ENCODE measurements at regions not wholly inside any gene's neighbourhood (a gene's known extent, or its start where the extent isn't known, plus 50 kb on each side); places are given as distances from the start of the nearest gene placed in this dataset.
A peak's percentile ranks its signal among the peaks of the same experiment; 100 is the strongest.
"Not testable (repeated sequence)": the region's sequence is repeated elsewhere in the genome, so short reads cannot be mapped to it uniquely, and the experiment has no call there.

- DNase-seq: no peak
These were observed 380.5 kb downstream of the SLCO4C1 start for GRCh38 chr5:101915554-101915953.

- DNase-seq: no peak
These were observed 391.3 kb downstream of the SLCO4C1 start for GRCh38 chr5:101904736-101905135.

DNA sequence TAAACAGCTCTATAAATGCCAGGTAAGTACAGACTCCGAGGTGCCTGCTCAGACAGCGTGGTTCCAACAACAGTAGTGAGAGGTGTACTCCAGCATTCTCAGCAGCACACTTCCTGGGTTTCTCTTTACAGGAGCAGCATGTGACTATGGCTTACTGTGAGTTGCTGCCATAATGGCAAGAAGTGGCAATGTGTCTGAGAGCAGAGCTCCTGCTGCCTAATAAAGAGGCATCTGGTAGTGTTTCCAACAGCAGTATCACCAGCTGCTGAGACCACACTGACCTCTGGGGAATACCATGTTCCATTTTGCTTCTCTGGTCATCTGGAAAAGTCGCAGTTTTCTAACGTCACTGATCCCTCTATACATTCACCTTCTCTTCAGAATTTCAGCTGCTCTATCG lies 398.2 kb downstream of the SLCO4C1 start:
- DNase-seq: peak; percentile 82

DNA sequence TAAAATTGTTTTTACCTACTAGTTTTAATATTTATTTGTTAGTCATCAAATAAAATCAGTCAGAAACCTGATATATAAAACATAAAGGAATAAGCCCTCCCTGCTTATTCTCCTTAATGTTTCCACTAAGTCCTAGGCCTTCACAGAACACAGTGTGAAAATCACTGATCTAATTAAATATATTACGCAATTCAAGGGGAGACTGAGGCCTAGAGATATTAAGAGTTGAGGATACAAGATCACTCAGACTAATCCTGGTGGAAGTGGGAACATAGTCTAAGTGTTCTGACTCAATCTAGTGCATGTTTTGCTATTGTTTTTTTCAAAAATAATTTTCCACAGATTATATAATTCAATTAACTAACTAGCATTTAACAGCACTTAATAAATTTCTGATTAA lies 401.1 kb downstream of the SLCO4C1 start:
- no peak for DNase-seq

DNA sequence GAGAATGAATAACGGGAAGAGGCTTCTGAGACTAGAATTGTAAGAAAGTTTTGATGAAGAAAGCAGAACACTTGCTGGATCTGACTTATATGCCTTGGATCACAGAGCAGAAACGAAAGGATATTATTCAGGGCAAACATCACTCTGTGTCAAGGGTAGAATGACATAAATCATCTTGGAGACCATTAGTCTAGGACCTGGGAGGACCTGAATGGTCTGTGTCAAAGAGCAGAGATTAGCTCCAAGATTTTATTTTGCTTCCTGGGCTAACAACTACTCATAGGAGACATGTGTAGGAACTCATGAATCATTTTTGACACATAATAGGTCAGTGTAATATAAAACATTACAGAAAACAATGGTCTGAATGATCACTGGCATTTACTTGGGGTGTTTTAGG lies 417.9 kb downstream of the SLCO4C1 start:
- DNase-seq: no peak

- DNase-seq: no peak
These were observed 418.6 kb downstream of the SLCO4C1 start for GRCh38 chr5:101877451-101877850.

DNA sequence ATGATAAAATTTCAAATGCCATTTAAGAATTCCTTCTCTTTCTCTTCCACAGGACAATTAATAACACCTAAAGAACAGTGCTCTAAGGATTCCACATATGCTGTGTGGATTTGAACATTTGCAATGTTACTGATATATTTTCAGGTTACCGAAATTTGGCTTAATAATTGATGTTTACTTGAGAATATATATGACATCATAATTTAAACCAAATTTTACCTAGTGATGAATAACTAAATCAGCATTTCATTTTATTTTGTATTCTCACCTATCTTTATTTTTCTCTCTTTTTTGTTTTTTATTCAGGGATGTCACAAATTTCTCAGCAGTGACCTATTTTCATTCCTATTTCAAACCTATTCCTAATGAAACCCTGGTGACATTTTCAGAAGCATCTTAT lies 429.6 kb downstream of the SLCO4C1 start:
- DNase-seq: no peak

GRCh38 chr5:101860563-101860962 lies 435.5 kb downstream of the SLCO4C1 start:
- DNase-seq: no peak

DNA sequence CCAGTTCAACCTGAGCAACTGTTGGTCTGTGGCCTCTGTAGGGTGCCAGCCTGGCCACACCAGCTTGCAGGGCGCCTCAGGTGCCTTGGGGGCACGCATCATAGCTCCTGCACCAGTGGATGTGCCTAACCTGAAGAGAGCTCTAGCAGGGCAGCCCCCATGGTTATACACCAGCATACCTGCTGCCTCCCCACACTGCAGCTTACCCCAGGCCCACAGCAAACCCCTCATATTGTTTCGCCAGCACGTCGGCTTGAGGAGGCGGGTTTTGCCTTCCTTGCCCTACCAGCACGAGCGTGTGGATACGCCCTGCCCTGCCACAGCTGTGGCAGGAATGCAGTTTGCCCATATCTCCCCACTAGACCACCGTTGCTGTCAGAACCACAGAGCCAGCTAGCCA lies 435.9 kb downstream of the SLCO4C1 start:
- no peak for DNase-seq

- no peak for DNase-seq
These were observed 449.6 kb downstream of the SLCO4C1 start for GRCh38 chr5:101846496-101846895.

GRCh38 chr5:101843055-101843454 lies 453.0 kb downstream of the SLCO4C1 start:
- no peak for DNase-seq

DNA sequence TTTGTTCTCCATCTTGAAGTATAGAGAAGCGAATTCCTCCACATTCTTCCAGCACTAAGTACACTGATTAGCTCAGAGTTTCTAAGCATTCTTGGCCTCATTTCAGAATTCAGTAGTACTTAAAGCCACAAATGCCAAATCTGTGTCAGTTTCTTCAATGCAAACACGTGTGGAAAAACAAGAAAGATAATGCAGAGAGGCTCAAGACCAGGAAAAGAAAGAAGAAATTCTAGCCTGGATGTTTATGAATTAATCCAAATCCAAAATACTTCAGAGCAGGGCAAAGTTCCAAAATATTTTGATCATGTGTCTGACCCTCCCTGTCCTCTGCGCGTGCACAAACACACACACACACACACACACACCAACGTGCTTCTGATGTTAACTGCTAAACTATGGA lies 457.6 kb downstream of the SLCO4C1 start:
- no peak for DNase-seq

DNA sequence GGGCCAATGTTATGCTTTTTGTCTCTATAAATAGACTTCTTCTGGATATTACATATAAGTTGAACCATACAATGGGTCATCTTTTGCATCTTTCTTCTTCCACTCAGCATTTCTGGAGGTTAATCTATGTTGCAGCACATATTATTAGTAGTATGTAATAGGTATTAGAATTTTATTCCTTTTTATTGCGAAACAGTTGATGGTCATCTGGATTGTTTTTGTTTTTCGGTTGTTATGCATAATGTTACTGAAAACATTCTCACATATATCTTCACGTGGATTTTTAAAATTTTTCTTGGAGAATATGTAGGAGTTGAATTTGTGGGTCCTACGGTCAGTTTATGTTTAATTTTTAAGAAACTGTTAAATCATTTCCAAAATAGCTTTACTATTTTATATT lies 466.8 kb downstream of the SLCO4C1 start:
- DNase-seq: no peak

DNA sequence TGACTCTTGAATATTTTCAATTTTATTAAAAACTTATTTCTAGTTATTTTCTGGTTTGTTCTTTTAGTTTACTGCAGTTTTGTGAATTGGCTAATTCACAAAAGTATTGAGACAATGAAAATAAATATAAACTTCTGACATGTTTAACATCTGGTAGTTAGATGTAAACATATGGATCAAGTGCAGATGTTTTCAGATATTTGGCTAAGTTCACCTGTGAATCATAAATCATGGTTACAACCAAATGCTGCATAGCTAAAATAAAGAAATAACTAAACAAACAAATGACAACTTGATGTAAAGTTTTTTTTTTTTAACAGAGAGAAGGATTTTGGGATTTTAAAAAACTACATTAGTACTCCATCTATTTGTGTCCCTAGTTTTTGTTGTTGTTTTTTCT lies 484.6 kb downstream of the SLCO4C1 start:
- DNase-seq: no peak

- DNase-seq: no peak
These were observed 489.7 kb downstream of the SLCO4C1 start for GRCh38 chr5:101806410-101806809.

GRCh38 chr5:101796427-101796826 lies 499.7 kb downstream of the SLCO4C1 start:
- no peak for DNase-seq

DNA sequence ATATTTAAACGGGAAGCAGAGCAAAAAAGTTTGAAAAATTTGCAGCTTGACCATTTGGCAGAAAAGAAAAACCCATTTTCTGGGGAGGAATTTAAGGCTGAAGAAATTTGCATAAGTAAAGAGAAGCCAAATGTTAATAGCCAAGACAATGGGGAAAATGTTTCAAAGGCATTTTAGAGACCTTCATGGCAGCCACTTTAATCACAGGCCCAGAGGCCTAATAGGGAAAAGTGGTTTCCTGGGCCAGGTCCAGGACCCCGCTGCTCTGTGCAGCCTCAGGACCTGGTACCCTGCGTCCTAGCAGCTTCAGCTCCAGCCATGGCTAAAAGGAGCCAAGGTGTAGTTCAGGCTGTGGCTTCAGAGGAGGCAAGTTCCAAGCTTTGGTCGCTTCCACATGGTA lies 507.3 kb downstream of the SLCO4C1 start:
- DNase-seq: no peak

- DNase-seq: no peak
These were observed 511.0 kb downstream of the SLCO4C1 start for GRCh38 chr5:101785090-101785489.

- no peak for DNase-seq
These were observed 512.7 kb downstream of the SLCO4C1 start for GRCh38 chr5:101783241-101784013.

DNA sequence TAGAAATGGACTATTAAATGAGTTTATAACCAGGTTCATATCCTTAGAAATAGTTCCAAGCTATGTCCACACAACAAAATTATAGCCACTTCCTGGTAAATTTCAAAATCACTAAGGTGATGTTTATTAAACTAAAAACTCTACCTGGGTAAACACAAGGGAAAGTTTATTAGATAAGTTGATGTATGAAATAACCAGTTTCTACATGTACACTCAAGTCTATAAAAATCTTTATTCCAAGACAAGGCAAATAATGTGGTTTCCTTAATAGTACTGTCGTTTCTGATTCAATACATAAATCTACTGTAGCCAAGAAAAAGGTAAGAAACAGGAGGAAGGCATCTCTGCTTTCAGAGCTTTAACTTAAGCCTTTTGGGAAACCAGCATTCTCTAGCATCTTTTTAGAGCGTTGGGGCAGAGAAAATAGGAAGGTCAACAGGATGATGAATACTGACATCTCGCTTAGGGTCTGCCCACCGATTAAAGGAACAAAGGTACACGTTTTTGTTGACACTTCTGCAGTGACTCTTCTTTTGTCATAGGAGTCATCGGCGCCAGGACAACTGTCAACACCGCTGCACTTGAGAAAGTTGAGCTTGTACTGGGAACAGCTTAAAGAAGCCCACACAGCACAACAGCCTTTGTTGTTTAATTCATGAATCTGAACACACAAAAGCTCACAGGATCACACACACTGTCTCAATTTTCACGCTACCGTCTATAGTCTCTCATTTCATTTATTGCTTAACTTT lies 513.6 kb downstream of the SLCO4C1 start:
- DNase-seq: no peak

DNA sequence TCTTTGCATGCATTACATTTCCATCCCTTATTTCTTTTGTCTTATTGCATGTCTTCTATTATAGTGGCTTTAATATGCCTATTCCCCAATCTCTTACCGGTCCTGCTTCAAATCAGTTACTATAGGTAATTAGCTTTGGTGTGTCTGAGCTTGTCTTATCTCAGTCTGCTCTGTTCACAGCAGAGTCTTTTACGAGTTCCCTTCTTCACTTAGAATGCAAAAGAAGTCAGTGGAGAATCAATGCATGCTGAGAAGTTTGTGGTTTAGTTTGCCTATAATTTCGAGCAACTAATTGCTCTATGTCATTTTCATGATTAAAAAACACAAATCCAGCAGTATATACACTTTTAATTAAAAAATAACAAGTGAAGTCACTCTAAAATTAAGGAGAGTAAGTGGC lies 545.0 kb downstream of the SLCO4C1 start:
- DNase-seq: no peak

DNA sequence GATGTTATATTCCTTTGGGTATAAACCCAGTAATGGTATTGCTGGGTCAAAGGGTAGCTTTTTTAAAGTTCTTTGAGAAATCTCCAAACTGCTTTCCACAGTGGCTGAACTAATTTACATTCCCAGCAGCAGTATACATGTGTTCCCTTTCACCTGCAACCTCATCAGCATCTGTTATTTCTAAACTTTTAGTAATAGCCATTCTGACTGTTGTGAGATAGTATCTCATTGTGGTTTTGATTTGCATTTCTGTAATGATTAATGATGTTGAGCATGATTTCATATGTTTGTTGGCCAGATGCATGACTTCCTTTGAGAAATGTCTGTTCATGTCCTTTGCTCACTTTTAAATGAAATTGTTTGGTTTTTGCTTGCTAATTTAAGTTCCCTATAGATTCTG lies 553.1 kb downstream of the SLCO4C1 start:
- DNase-seq: not testable (repeated sequence)

- peak; percentile 3 for DNase-seq
These were observed 567.2 kb downstream of the SLCO4C1 start for GRCh38 chr5:101728933-101729332.

DNA sequence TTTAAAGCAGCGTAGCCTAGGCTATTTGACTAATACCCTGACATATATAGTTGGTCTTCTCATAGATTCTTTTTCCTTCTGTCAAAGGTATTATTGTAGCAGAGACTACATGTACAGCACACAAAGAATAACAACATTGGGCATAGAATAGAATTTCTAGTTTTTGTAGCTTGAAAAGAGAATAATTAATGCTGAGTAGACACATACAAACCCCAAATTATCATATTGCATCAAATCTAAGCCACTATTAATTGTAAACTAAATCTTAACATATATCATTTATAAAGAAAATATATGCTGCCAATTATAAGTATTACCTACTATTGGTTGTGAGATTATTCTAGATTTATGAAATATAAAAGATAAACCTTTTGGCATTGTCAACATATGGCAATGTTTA lies 574.5 kb downstream of the SLCO4C1 start:
- DNase-seq: no peak

- no peak for DNase-seq
These were observed 576.1 kb downstream of the SLCO4C1 start for GRCh38 chr5:101720033-101720432.
